NCI-H2107 (cell line): ENCODE measurements at regions not wholly inside any gene's neighbourhood (a gene's known extent, or its start where the extent isn't known, plus 50 kb on each side); places are given as distances from the start of the nearest gene placed in this dataset.

Experiments
- DNase-seq: peaks from one replicate; lab custom pipeline; 2025; lab: John Stamatoyannopoulos, UW

DNA sequence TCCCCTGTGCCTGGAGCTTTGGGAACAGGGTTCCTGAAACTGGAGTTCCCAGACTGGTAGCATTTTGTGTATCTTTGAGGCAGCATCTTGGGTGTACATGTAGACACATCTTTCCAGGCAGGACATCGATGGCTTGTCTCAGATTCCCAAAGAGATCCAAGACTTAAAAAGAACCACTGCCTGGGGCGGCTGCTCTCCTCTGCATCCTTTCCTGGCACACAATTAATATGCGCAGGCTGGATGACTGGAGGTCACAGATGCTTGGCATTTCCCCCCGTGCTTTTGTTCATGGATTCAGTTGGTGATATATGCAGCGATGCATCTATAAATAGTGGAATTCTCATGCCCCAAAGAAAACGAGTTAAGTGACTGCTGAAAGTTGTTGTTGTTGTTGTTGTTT is 80.5 kb downstream of the CLDN34 start:
- DNase-seq, result no peak

DNA sequence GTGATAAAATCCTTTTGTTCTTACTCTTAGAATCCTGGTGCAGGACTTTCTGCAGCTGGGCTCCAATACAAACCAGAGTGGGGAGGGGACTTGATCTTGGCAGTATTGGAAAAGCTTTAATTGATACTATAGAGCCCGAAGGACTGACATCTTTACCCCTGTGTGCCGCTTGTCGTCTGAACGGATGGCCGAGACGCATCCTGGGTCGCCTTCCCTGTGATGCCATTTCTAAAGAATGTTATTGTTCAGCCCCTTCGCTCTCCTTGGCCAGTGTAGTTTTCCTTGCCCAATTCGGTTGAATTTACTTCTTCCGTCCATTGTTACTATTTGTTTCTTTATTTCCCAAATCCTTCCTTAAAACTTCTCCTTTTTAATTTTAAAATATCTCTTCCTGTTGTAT is 80.9 kb downstream of the CLDN34 start:
- no peak for DNase-seq

DNA sequence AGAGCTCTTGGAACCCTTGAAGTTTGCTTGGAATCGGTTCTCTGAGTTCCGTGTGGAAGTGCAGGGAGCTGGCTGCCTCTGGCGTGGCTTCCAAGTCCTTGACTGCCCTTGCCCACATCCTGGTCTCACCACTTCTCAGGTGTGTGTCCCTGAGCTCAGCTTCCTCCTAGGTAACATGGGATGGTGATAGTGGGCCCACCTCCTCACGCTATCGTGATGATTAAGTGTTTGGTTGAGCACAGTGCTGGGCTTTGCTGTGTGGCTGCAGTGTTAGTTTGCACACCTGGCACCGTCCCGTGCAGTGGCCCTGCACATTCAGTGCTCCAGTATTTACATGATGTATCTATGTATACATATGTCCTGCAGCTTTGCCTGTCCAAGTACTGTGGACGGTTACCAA is 81.5 kb downstream of the CLDN34 start:
- DNase-seq, result no peak

GRCh38 chrX:10049236-10049635 is 82.1 kb downstream of the CLDN34 start:
- no peak for DNase-seq

DNA sequence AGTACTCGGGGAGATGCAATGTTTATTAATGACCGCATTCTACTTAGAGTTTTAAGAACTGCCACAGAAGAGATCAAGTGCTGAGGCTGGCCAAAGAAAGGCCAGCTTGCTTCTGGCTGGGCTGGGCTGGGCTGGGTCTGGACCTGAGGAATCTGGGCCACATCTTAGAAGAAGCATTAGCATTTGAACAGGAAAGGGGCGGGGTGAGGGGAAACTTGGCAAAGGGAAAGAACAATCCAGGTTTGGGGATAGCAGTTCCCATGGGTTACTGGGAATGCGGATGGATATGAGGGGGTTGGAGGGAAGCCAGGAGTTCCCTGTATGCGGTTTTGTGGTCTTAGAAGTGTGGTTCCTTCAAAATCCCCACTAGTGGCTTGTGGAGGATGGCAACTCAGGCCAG is 83.3 kb downstream of the CLDN34 start:
- DNase-seq, result peak; percentile 21

DNA sequence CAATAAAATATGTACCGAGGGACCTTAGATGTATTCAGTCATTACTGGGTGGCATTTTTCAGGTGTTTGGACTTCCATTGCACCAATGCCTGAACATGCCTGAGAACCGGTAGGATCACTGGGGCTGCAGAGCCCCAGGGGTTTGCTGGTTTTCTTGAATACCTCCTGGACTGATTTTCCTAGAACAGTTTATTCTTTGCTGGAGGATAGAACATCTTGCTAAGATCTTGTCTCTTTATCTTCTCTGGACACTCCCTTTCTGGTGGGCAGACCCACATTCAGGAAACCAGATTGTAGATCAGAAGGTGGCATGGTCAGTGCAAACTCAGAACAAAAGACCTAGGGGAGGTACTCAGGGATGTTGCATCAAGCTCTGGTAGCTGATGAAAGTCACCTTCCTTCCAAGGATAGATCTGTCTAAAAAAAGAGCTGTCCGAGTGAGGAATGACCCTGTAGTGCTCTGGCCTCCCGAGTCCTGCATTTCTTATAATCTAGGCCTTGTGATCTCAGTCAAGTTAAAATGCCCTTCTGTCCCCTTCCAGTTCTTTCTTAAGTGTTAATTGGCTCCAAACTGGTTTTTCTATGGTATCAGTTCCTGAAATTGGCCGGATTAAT is 84.8 kb downstream of the CLDN34 start:
- DNase-seq, result no peak

GRCh38 chrX:10052906-10053625 is 85.9 kb downstream of the CLDN34 start:
- DNase-seq, result no peak

DNA sequence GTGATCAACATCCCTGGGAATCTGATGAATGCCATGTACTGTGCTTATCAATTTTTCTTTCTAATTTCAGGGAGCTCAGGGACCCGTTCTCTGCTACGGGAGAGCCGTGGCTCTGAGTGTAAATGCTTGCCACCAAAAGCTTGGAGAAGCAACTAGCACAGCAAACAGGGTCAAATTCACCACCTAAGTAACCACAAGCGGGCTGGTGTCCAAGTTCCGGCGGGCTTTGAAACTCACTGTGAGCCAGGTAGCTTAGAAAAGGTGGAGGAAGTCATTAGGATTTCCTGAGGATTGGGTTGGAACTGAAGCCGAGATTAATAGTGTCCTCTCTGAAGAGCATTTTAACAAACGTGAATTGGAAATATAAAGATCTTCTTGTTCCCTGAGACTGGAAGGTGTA is 87.2 kb downstream of the CLDN34 start:
- peak; percentile 75 for DNase-seq

DNA sequence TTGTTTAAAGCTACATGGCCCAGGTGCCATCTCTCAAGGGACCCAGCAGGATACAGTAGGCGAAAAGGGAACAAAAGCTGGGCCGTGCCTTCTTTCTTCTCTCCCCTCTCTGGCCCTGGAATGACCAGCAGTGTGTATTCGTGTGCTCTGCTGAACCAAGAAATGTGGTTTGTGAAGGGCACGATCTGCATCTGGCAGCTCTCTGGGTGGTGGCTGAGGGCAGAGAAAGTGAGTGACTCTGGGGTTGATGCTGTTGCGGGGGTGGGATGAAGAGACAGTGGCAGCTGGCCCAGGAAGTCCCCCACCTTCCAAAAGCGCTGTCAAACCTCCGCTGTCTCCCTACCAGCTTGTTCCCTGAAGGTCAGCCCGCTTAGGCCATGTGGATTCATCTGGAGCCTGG is 88.3 kb downstream of the CLDN34 start:
- DNase-seq, result no peak

DNA sequence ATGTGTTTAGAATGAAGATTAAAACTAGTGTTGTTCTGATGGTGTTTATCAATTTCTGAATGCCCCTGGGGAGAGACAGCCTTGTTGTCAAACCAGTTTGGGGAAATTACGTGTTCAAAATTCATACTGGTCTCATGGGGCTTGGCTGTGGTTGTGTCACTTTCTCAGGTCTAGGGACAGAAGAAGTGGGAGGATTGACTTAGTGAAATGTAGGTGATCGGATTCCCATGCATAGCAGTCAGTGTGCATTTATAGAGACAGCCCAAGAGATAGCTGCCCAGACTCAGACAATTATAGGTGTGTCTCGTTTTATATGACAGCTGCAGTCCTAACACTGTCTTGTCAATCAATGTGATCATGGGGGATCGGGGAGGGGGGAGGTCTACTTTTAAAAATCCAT is 94.4 kb upstream of the CLCN4 start:
- no peak for DNase-seq

DNA sequence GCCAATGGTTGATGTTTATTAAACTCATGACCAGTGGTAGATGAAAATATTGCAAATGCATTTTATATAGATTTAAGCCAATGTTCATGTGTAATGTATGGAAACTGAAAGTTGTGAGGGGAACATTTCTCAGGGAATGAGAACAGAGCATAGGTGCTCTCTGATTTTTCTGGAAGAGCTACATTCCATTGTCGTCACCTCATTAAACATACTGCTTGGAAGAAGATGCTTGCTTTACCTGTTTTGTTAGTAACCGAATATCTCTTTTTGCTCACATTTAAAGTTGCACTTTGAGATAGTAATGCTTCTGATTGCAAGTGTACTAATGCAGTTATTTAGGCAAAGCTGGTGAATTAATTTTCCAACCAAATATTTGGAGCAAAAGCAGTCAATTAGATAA is 93.8 kb upstream of the CLCN4 start:
- DNase-seq, result no peak

DNA sequence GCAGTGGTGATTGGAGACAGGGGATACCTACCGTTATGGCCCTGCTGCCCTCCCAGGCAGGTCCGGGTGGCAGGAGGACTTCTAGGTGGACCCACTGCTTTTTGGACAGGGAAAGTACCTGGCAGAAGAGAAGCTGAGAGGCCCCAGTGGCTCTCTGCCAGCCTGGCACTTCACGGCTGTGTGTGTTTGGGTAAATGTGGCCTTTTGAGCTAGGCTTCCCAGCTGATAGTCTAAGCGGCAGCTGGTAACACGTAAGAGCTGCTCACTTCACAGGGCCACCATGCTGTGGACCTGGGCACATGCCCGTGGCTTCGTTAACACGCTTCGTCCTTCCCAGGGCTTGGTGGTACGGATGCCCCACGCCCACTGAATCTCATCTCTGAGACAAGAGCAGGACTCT is 92.0 kb upstream of the CLCN4 start:
- DNase-seq, result no peak

DNA sequence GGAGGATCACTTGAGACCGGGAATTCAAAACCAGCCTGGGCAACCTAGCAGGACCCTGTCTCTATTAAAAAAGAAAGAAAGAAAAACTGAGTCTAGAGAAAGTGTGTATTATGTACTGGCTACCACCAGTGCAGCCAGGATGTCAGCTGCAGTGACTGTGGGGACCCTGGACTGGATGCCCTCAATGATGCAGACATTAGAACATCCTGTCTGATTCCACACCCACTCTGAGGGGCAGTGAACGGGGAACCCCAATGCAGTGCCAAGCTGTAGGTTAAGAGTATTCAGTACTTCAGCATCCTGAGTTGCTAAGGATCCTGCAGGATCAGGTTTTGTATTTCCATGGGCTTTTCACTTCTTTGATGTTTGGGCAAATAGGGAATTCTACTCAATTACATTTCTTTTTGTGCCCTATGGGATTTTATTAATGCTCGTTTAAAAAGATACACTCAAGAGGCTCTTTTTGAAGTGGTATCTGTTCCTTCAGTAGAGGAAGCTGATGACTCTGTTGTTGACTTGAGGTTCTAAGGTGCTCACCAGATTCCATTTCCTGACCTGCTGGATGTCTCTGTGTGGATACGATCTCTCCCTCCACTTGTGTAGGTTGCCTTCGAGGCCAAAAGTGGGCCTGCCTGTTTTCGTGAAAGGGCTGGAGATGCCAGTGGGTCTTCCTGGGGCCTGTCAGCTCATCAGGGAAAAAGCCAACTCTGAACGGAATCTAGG is 85.9 kb upstream of the CLCN4 start:
- no peak for DNase-seq

DNA sequence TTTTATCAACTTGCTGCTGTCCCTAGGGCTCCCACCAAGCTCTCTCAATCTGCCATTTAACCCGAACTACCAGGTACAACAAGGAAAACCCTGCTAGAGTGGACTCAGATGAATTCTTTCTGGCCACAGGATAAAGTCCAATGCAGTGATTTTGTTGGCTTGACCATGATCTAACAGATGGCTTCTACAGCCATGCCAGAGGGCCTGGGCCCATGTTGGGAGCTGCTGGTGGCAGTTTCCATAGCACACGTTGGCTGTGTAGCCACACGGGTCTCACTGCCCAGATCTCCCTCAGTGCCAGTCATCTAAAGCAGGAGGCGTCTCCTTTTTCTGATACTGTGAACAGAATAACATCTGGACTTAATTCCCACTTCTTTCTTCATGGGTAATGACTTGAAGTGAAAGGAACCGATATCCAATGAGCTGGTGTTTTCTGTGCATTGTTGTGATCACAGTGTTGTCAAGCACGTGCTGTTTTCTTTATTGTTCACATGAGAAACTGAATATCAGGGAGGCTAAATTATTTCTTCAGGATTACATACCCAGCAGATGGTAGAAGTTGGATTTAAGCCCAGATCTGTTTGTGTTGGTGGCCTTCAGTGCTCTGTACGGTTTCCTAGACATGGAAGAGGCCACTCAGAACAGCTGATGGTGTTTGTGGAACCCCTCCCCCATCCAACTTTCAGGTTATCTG is 85.2 kb upstream of the CLCN4 start:
- DNase-seq, result peak; percentile 56

- DNase-seq, result no peak
These were observed 83.8 kb upstream of the CLCN4 start for GRCh38 chrX:10072786-10073568.

- DNase-seq, result no peak
These were observed 83.1 kb upstream of the CLCN4 start for GRCh38 chrX:10073671-10074070.

GRCh38 chrX:10074241-10074941 is 82.4 kb upstream of the CLCN4 start:
- DNase-seq, result no peak

DNA sequence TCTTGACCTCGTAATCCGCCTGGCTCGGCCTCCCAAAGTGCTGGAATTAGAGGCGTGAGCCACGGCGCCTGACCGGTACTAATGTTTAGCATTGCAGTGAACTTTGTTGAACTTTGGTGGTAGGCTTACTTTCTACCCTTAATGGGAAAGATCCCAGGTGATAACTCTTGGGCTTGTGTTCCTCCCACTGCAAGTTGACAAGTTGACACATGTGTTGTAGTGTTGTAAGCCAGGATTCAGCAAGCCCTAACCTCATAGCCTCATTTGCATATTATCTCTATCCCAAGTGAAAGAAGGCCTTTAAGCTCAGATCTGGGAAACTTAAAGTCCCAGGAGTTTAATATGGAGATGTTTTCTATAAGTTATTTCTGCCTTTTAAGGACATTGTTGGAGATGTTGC is 80.0 kb upstream of the CLCN4 start:
- no peak for DNase-seq

DNA sequence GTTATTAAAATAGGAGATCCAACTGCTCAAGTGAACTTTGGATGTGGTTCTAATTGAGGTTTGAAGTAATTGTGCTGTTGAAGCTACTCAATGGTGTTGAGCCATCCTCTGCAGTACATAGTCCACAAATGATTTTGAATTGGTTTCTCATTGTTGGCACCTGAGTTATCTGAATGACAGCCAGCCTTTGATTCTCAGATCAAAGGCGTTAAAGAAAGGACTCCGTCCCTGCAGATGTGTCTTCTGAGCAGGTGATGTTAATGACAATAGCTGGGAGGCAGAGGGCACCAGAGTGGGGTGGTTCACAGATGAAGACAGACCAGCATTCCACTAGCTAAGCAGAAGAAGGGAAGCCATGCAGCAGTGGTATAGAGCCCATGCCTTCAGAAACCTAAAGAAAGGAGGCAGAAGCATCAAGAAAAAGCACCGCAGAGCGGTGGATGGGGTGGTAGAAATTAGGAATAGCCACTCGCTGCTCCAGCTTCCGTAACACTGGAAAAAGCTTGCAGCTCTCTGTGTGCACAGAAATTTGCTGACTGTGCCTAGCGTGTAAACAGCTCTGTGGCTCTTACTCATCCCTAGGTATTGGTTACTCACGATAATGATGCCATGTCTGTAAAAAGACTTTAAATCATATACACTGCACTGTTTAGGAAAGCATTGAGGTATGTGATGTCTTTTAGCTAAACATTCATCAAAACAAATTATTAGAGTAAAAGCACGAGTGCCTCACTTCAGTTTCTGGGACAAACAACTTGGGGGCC is 79.2 kb upstream of the CLCN4 start:
- DNase-seq, result no peak

DNA sequence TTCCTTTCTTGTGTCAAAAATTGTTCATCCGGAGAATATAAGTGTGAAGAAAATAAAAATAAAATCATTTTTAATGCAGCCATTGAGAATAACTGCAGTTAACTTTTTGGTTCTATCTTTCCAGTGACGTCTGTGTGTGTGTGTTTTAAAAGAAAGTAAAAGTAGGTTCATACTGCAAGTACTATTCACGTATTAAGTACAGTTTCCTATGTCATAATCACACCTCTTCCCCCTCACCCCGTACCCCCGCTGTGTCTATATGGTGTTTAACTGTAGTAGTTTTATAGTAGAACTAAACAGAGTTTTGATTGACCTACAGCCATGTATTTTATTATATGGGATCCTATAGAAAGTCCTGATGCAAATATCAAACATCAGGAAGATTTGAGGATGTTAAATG is 78.5 kb upstream of the CLCN4 start:
- no peak for DNase-seq

DNA sequence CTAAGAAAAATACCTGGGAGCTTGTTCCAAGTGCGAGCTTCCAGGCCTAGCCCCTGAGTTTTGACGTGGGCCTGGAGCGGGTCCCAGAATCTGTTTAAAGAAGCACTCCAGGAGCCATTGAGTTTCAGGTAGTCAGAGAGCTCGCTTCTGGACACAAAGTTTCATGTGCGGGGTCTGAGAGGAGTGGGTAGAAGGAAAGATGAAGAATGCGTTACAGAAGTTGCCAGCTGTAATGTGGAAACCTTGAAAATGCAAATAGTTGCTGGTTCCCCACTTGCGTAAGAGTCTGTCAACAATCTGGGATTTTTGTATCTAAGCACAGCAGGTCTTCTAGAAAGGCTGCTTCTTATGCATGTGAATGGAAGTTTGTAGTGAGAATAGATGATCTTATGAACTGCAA is 77.5 kb upstream of the CLCN4 start:
- no peak for DNase-seq
